ENCODE measurements at regions not wholly inside any gene's neighbourhood (a gene's known extent, or its start where the extent isn't known, plus 50 kb on each side); places are given as distances from the start of the nearest gene placed in this dataset.

GRCh38 chr1:56340977-56341376 is 238.4 kb downstream of the PLPP3 start (continued):
- TF ChIP-seq ZBTB20 (CRISPR knock-in tag; IDR thresholded peaks at IDR 0.05; ENCODE audit: borderline replicate concordance, low read depth) (no peak), BCL6 (CRISPR knock-in tag; IDR thresholded peaks at IDR 0.05) (no peak), ZFP41 (CRISPR knock-in tag; IDR thresholded peaks at IDR 0.05; ENCODE audit: borderline replicate concordance) (no peak), ZBTB3 (CRISPR knock-in tag; IDR thresholded peaks at IDR 0.05; ENCODE audit: borderline replicate concordance, low read depth) (no peak), ZNF7 (CRISPR knock-in tag; IDR thresholded peaks at IDR 0.05) (no peak)

GRCh38 chr1:56339786-56340465 is 239.4 kb downstream of the PLPP3 start:
- no peak for TF ChIP-seq ZNF709 (CRISPR knock-in tag; IDR thresholded peaks at IDR 0.05)
- no peak for TF ChIP-seq FOXK2 (IDR thresholded peaks at IDR 0.05)
- no peak for TF ChIP-seq FOSL1 (CRISPR knock-in tag; IDR thresholded peaks at IDR 0.05; ENCODE audit: borderline replicate concordance)
- no peak for TF ChIP-seq PAXIP1 (CRISPR knock-in tag; conservative IDR thresholded peaks at IDR 0.05)
- no peak for TF ChIP-seq ZBTB38 (CRISPR knock-in tag; IDR thresholded peaks at IDR 0.05)
- no peak for TF ChIP-seq SMAD3 (CRISPR knock-in tag; IDR thresholded peaks at IDR 0.05)
- no peak for TF ChIP-seq HOXA3 (CRISPR knock-in tag; IDR thresholded peaks at IDR 0.05)
- TF ChIP-seq POLR2AphosphoS5 (IDR thresholded peaks at IDR 0.05; ENCODE audit: low read depth, low read length), result no peak
- no peak for DNase-seq (ENCODE audit: low spot score)
- Histone ChIP-seq H3K4me3 (replicated peaks in 1 of 3; ENCODE audit: insufficient read depth in 1 of 3, low read depth in 2 of 3, low read length in 3 of 3) (no peak overlapping the region), H3K4me1 (ENCODE audit: insufficient read depth, low read length) (peaks cover 19% of the 10 kb centered on the region), H3K36me3 (replicated peaks in 1 of 2; ENCODE audit: control insufficient read depth in 1 of 2, insufficient read depth in 2 of 2, low read length in 2 of 2) (no peaks in the 10 kb centered on the region), H3K27ac (ENCODE audit: extremely low read length, insufficient read depth, low read length) (no peak overlapping the region), H3K9ac (ENCODE audit: insufficient read depth, low read depth, low read length) (no peak overlapping the region), H2AFZ (ENCODE audit: low read length) (no peak overlapping the region), H3K79me2 (ENCODE audit: insufficient read depth, low read length) (no peaks in the 10 kb centered on the region), H3K27me3 (ENCODE audit: control insufficient read depth in 1 of 2, insufficient read depth in 2 of 2, low read length in 2 of 2) (no peaks in the 10 kb centered on the region), H3K4me2 (ENCODE audit: low read depth, low read length) (no peak overlapping the region), H4K20me1 (ENCODE audit: insufficient read depth, low read length) (no peaks in the 10 kb centered on the region), H3K9me3 (ENCODE audit: low read length) (no peaks in the 10 kb centered on the region)
- CTCF ChIA-PET (ENCODE audit: low intra/inter-chr PET ratio, low total read pairs), result no interaction called here
- ATAC-seq, result no peak
- WGBS (ENCODE audit: low lambda C conversion rate), result 81% methylated on average over 6 of the region's 6 CpGs
- POLR2A ChIA-PET, result interaction anchor here (0.8 kb wide), 1 partner anchor 8 kb away, joined by 3 read pairs; no protein-coding TSS in a partner anchor
- BruUV-seq (replicated peaks), result no TSS peak
- in situ Hi-C loops (cut with HindIII; ENCODE audit: extremely low pct_ligation_motif_present, low pct_unique_long_range_greater_than_20kb), result no loop called here
- intact Hi-C loops (cut with micrococcal nuclease; ENCODE audit: unreplicated experiment), result loop anchor here (10.0 kb wide), 1 partner anchor 165 kb away; no protein-coding TSS in a partner anchor
- FAIRE-seq, result no peak
